UCSD-AML1 (cell line): ENCODE measurements at regions not wholly inside any gene's neighbourhood (a gene's known extent, or its start where the extent isn't known, plus 50 kb on each side); places are given as distances from the start of the nearest gene placed in this dataset.

Experiments
- DNase-seq: peaks from one replicate; lab custom pipeline; 2025; ENCODE audit not compliant: unreplicated experiment; lab: John Stamatoyannopoulos, UW

DNA sequence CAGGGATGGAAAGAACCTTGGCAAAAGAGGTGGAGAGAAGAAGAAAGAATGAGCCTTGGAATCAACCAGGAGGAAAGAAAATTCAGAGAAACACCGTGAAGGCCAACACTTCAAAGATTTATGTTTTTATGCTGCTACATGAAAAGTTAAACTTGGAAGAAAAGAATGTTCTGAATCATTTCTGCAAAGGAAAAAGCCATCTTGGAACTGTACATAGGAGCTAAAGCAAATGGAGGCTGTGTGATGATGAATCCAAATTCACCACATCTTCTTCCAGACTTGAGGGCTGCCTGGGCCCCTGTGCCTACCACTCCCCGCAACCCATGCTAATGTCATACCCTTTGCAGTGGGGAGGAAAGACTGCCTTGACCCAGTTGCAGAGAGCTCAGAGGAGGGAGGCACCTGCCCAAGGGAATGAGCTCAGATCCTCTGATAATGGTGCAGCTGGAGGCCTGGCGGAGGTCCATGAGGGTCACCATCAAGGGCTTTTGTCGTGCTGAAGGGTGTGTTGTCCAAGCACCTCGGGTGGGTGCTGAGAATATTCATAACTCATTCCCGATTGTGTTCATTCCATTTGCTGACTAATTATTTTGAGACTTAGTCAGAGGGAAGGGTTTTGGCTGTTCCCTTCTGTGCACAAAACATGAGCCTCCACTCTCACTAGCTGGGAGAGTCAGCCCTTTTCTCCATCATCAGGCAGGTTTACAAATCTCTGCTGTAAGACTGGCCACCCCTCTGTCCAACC is 245.8 kb upstream of the JAG1 start:
- no peak for DNase-seq

DNA sequence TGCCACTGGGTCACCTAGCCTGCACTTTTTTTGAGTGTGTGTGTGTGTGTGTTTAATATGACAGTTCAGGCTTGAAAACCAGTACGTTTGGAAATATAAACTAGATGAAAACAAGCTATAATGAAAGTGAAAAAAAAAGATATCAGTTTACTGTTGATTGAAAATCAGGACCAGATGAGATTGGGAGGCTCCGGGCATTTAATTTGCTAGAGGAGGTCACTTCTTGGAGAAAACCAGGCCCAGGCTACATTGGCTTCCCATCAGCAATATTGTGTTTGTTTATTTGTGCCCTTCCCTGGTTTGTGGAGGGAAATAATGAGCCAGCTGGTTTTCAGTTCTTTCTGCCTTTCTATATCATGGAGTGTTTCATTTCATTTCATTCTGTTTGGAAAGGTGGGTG is 246.6 kb upstream of the JAG1 start:
- DNase-seq: no peak

DNA sequence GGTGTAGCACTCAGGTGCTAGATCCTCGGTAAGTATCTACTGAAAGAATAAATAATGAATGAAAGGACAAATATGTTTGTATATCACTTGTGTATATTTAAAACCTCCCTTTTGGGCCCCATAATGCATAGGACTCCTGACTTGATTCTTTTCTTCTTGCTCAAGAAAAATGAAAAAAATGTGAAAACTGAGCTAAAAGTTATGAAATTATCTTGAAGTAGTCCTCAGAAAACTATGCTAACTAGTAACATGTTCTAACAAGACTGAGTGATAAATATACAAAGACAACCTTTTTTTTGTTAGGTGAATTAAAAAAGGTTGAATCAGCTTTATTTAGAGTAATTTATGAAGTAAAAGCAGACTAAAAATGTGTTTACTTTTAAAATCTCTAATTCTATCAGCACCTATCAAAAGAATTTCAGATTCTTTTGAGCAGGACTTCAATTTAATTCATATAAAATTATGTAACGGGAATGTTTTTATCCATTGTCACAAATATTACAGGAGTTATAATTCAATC is 247.8 kb upstream of the JAG1 start:
- no peak for DNase-seq

DNA sequence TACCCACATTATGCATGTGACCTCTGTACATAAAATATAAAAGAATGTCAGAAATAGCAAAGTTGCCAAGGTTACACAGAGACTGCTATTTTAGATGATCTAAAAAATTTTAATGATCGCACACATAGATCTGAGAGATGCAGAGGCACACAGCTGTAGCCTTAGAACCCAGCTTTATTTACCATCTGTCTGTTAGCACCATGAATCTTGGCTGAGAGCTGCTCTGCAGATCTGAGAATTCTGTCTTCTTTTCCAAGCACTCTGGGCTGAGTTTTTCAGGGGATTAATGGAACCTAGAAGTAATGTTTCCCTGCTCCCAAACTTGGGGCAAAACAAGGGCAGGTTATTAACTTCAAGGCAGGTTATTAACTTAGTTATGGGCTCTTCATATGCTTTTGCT is 248.7 kb upstream of the JAG1 start:
- DNase-seq: no peak

DNA sequence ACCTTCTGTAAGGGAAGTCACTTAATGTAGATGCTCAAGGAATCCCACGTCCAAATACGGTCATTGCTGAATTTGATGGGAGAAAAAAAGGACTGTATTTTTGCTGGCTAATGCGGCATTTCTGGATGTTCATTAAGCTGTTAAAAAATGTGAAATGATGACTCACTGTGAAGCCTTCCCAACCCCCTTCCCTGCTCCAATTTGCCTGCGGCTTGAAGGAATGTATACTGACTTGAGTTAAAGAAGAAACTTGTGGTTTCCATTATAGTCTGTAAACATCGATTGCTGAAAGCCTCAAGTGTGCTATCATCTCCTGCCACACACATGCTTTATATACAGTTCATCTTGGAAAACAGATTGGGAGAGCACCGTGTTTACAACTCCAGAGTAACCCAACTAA is 249.1 kb upstream of the JAG1 start:
- DNase-seq: no peak

DNA sequence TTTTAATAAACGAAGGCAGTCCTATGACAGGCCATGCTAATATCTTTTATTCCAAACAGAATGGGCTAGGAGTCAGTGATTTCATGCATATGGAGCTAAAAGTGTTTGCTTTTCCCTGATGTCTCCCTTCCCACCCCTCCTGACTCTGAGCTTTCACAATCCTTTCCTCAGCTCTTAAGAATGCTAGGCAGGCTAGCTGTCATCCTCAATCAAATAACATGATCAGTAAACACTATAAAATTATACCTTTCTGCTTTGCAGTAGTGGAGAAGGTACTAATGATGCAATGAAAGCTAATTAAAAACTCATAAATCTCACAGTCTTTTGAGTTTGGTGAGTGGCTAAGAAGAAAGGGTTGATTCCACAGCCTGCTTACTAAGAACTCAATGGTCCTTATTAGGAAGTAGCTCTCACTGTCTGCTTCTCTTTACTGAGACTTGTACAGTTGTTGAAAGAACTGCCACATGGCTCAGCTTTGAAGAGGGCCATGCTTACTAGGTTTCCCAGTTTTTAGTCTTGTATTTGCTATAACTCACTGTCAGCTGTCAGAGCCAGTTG is 250.9 kb upstream of the JAG1 start:
- no peak for DNase-seq

DNA sequence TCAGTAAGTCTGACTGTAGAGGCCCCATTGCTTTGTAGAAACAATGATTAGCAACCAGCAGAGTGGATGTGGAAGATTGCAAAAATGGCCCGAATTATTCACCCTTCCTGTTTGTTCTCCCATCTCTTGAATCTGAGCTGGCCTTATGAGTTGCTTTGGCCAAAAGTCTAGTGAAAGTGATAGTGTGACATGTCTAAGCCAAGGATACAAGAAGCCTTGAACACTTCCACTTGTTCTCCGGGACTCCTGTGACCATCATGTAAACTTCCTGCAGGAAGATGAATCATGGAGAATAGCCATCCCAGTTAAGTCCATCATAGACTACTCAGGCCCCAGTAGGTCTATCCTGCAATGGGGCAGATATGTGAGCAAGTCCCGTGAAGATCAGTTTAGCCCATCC is 252.0 kb upstream of the JAG1 start:
- no peak for DNase-seq

DNA sequence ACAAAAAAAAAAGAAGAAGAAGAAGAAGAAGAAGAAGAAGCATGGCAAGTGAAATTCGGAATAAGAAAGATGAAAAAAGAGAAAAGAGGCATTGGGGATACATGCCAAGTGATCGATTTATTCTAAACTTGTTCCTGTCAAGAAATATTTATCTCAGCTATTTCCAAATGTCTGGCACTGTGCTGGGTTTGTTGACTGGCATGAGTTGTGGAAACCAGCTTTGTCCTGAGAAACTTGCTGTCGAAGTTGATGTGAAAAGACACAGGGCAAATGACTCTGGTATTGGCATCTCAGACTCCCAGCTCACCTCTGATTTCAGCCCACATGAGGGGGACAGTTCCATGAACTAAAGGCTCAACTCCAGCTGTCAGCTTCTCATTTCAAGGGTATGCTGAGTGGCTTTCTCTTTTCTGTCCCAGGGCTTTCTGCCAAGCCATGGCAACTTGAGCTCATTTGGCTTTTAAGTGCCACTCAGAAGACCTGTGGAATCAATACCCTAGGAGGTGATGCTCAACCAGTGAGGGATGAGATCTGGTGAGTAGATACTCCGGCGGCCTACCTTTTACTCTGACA is 253.3 kb upstream of the JAG1 start:
- no peak for DNase-seq

DNA sequence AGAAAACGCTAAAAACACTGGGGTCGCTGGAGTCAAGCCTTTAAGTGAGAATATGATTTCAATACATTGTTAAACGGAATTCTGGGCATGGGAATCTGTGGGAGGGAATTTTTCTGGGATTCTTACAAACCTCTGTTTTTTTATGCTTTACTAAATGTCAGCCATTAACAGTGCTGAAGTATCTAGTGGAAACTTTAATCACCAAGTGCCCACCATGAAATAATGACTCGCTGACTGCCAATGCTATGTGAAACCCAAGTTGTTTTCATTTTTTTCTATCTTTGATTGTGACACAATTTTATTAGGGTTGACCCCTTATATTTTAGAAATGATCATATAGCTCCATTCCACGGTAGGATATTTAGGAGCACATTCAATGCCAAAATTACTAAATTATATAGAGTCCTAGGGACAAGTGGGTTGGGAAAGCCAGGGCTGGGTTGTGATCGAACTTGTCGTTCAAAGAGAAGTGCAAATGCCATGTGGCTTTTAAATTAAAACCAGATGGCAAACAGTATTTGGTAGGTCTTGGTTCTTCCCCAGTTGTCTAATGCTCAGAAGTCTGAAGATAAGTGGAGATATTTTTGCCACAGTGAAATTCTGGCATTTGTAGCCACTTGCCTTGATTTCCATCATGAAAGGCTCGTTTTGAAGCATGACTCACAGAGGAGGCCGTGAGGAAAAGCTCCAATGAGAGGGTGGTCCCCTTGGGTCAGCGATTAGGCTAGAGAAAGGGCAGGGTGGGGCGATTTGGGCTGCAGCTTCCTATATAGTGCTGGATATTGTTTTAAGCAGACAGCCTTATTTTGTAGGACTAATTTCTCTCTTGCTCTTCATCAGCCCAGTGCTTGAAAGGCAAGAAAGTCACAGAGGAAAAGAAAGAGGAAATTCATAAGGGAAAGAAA is 254.4 kb upstream of the JAG1 start:
- DNase-seq: no peak

DNA sequence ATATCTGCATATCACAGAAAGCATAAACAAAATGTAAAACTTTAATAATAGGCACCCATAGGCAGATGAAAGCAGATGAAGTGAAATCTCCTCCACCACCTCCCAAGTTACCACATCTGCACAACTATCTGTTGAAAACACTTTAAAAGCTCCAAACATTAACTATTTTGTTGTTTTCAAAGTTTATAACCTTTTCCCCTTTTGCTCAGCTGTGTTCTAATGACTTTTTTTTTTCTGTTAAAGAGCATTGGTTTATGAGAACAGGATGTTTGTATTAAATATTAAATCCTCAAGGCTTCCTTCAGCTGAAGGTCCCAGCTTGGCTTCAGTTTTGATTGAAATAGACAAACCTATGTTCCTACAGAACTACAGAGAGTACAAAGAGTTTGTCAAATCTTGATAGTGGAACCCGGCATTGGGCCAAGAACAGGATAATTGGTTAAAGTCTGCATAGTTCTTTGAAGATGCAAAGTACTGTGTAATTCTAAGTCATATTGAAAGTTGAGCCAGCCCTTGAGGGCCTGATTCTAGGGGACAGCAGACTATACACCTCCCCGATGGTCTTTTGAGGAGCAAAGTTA is 255.1 kb upstream of the JAG1 start:
- no peak for DNase-seq

DNA sequence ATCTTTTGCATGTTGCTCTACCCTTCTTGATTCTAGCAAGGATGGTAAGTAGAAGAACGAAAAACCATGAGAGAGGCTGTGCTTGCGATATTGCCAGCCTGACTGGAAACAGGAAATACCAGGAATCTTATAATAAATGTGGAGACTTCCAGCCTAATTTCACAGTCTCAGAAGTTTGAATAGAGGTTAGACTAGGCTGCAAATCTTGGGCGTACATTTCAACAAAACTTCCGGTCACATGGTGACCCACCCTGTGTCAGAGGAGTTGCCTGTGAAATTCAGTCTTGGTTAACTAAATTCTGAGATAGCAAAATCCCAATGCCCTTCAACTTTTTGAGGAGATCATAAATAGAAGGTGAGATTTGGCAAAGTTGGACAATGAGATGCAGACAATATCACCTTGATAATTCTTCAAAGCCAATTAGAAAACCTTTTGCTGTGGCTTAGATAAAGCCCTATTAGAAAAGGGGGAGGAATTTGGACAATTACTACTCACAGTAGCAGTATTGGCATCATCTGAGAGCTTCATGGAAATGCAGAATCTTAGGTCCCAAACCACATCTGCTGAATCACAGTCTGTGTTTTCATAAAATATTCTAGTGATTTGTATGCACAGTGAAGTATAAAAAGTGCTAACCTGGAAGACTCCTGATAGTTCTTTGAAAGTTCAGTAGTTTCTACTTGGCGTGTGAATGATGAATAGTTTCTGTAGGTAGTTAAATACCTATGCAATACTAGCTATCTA is 262.0 kb upstream of the JAG1 start:
- no peak for DNase-seq

DNA sequence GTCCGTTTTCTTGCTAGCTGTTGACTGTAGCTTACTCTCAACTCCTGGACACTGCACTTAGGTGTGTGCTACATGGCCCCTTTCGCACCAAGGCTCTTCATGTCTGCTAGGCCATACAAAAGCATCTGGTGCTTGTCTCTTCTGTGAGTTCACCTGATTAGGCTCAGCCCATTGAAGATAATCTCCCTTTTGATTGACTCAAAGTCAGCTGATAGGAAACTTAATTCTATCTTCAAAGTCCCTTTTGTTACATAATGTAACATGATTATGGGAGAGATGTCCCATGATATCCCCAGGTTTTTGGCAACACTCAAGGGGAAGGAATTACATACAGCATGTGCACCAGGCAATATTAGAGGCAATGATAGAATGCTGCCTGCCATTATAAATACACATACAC is 263.0 kb upstream of the JAG1 start:
- no peak for DNase-seq

DNA sequence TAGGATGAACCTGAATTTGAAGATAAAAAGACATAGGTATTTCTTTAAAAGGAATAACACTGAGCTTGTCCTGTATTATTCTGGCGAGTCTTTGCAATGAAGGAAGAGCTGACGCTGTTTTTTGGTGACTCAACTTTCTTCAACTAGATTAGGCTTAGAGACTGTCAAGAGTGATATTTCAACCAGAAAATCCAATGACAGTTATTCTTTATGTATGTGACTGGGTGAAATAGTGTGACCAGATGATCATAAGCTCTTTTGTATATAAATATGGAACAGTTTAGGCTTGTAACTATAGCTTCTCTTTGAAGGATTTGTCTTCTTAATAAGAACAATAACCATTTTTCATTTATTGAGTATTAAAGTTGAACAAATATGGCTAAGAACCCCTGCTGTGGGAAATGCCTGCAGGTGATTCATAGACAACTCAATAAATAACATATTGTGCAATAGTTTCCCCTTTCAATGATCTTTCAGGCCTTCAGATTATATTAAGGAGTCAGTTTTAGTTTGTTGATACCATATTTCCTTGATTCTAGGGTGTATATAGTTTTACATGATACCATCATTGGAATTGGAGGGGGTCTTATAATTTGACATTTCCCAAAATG is 265.6 kb upstream of the JAG1 start:
- DNase-seq: no peak

DNA sequence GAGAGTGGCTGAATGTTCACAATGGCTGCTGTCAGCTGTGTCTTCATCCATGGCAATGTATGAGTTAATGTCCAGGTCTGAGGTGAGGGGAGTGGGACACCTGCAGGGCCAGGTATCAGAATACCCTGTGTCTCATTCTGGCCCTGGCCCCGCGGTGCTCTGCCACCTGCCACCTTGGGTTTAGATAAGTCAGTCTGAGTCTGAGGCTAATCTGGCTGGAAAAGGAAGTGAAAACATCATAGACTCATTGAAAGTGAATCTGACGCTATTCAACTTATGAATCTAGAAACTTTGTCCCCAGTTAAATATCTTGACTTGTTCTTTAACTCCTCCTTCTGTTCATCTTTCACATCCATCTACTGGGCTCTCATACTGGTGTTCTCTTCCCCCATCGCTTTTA is 267.1 kb upstream of the JAG1 start:
- DNase-seq: no peak

DNA sequence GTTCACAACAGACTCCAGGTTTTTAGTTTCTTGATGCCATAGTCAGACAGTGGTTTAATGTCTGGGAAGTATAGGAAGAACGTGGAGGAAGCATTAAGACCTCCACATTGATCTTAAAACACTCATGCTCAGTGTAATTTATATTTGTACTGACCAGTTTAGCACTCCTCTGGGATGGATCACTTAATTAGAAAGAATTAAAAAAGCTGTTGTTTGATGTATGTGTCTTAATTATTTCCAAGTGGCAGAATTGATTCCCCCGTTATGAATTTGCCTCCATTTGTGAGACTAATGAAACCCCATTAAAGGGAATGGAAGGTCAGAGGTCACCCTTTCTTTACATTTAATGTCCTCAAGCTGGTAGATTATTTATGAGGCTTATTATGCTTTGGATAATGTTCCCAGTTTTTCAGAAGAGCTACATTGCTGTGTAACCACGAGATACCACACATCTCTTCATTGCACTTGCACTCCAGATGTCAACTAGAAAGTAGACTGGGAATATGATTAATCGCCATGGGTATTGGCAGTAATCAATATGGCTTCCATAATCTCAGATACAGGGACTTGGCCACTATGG is 270.0 kb upstream of the JAG1 start:
- no peak for DNase-seq

DNA sequence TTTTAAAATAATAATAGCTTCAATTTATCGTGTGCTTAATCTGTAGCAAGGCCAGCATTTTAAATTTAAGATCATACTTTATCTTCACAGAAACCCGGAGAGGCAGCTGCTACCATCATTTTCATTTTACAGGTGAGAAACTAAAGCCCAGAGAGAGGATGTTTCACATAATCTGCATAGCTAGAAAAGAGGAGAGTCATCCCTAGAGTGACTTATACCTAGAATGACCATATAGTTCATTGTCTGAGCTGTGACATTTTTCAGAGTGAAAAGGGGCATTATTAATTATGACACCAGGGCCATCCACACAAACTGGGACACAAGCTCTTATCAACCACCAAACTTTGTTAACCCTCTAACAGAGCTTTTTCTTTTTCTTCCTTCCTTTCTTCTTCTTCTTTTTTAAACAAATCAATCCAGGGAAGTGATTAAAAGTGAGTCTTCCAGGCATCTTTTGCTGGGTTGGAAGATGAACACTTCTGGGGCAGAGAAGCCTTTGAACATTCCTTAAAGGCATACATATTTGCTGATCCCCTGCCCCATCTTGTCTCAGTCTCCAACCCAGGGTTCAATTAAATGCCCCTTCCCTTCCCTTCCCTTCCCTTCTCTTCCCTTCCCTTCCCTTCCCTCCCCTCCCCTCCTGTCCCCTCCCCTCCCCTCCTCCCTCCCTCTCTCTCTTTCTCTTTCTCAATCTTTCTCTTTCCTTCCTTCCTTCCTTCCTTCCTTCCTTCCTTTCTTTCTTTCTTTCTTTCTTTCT is 272.5 kb upstream of the JAG1 start:
- no peak for DNase-seq

DNA sequence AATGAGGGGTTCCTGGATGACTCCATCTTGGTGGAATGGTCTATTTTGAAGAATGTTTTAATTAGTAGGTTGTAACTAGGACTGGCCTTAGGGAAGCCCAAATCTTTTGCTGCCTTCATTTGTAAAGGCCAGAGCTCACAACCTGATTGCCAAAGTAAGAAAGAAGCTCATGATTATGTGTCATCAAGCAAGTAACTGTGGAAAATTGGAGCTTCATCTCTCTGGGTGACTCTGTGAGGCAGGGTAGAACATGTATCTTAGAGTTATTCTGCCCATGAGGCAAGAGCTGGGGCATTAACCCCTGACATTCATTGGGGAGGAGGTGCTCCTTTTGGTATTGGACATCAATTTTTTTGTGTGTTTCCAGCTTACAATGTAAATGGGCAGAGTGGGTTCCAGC is 273.9 kb upstream of the JAG1 start:
- no peak for DNase-seq

DNA sequence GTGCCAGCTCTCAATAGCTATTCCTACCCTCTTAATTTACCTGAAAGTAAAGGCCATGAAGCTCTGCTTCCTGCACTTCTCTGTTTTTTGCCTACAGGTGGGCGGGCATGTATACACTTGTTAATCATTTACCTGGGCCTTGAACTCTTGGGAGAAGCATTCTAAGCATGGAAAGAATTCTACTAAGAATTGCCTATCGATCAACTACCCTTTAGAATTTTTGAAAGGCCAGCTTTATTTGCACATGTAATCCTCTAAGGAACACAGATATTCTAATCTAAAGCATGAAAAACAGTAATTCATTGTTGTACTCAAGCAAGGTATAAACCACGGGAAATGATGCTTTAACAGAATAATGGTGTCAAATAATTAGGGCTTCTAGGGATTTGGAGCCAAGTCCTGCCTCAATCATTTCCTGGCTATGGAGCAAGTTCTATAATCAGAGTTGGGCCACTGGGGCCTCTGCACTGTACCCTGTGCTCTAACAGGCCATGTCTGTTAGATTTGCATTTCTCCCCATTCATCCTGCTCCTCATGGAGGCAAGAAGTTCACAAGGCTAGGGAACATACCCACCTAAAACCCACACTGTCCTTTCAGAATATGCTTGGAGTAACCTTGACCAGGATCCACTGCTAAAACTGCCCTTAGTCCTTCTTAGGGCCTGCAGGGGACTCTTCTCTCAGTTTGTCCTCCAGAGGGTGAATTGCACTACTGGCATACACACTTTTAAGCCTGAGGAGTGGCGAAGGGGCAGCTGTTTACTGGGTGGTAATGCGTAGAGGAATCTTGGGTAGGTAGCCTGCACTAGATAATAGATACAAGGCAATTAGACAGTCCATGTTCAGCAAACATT is 276.4 kb upstream of the JAG1 start:
- DNase-seq: no peak
